Renal pelvis (tissue), 1 donor: ENCODE measurements at regions not wholly inside any gene's neighbourhood (a gene's known extent, or its start where the extent isn't known, plus 50 kb on each side); places are given as distances from the start of the nearest gene placed in this dataset.
"Not testable (repeated sequence)": the region's sequence is repeated elsewhere in the genome, so short reads cannot be mapped to it uniquely, and the experiment has no call there.

Experiments
- DNase-seq: peaks from one replicate; pipeline ENCODE4 v3.0.0-alpha.2; 2013

- DNase-seq = no peak
Observed at GRCh38 chr1:94303005-94303404, 65.6 kb upstream of the ARHGAP29 start.

GRCh38 chr1:94302497-94302896 is 65.1 kb upstream of the ARHGAP29 start:
- no peak for DNase-seq

DNA sequence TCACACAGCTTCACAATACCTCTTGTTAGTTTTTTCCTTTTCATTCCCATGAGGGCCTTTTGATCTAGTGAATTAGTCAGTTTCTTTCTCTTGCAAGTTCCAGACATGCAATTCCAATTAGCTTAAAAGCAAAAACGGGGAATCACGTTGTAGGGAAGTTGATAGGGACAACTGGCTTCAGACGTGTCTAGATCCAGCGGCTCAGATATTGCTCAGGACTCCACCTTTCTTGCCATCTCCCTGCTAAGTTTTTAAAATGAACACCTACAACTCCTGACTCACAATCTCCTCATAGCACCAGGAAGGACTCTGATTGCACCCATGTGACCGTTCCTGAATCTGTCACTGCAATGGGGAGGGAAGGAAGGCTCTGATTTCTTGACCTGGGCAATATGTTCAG is 63.8 kb upstream of the ARHGAP29 start:
- no peak for DNase-seq

GRCh38 chr1:94300731-94301130 is 63.3 kb upstream of the ARHGAP29 start:
- DNase-seq = no peak

- DNase-seq = no peak
Observed at GRCh38 chr1:94299627-94300553, 62.5 kb upstream of the ARHGAP29 start.

- no peak for DNase-seq
Observed at GRCh38 chr1:94298861-94299260, 61.5 kb upstream of the ARHGAP29 start.

DNA sequence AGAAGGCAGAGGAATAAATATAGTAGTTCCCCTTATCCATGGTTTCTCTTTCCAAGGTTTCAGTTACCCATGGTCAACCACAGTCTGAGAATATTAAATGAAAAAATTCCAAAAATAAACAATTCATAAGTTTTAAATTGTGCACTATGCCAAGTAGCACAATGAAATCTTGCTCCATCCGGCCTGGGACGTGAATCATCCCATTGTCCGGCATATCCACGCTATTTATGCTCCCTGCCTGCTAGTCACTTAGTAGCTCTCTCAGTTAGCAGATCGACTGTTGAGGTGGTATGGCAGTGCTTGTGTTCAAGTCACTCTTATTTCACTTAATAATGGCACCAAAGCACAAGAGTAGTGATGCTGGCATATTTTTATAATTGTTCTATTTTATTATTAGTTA is 58.6 kb upstream of the ARHGAP29 start:
- DNase-seq = no peak

DNA sequence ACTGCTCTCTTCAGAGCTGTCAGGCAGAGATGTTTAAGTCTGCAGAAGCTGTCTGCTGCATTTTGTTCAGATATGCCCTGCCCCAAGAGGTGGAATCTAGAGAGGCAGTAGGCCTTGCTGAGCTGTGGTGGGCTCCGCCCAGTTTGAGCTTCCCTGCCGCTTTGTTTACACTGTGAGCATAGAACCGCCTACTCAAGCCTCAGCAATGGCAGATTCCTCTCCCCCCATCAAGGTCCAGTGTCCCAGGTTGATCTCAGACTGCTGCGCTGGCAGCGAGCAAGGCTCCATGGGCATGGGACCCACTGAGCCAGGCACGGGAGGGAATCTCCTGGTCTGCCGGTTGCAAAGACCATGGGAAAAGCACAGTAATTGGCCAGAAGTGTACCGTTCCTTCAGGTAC is 55.6 kb upstream of the ARHGAP29 start:
- DNase-seq = not testable (repeated sequence)

- DNase-seq = not testable (repeated sequence)
Observed at GRCh38 chr1:94289244-94289643, 51.9 kb upstream of the ARHGAP29 start.
